H1 (cell line): ENCODE measurements at regions not wholly inside any gene's neighbourhood (a gene's known extent, or its start where the extent isn't known, plus 50 kb on each side); places are given as distances from the start of the nearest gene placed in this dataset.

Experiments used
- CHD7 ChIP-seq: fragments of 300-600 bp; sonication (generic); IDR thresholded peaks from 2 replicates; pipeline ENCODE4 v1.7.1; 2012; ENCODE audit warnings: low read length, moderate library complexity, mild to moderate bottlenecking, inconsistent platforms; ENCODE audit not compliant: insufficient replicate concordance

- no peak for TF ChIP-seq CHD7
These were observed 164.7 kb upstream of the RGS18 start (continued) for GRCh38 chr1:191993549-191993948.
